Sigmoid colon (tissue), 4 donors: ENCODE measurements at regions not wholly inside any gene's neighbourhood (a gene's known extent, or its start where the extent isn't known, plus 50 kb on each side); places are given as distances from the start of the nearest gene placed in this dataset.

Experiments used
- EP300 ChIP-seq, 4 donors: sonication (generic); formaldehyde crosslinking; IDR thresholded peaks; one replicate each; pipeline ENCODE4 v1.6.1; 2017; ENCODE audit warnings: antibody characterized with exemption in 4 of 4
- POLR2A ChIP-seq, 2 donors: fragments of 450-650 bp; IDR thresholded peaks; one replicate each; pipeline ENCODE4 v1.6.1; 2016; ENCODE audit warnings: antibody characterized with exemption in 2 of 2, mild to moderate bottlenecking in 2 of 2, moderate library complexity in 2 of 2
- TF ChIP-seq, protein P1 (sequence below), 4 experiments: fragments of 450-650 bp in 3 of 4; fragments of 200-600 bp in 1 of 4; IDR thresholded peaks; one replicate each; pipeline ENCODE4 v1.5.1; 2016 to 2019; ENCODE audit warnings: antibody characterized with exemption in 4 of 4, mild to moderate bottlenecking in 3 of 4, moderate library complexity in 2 of 4

DNA sequence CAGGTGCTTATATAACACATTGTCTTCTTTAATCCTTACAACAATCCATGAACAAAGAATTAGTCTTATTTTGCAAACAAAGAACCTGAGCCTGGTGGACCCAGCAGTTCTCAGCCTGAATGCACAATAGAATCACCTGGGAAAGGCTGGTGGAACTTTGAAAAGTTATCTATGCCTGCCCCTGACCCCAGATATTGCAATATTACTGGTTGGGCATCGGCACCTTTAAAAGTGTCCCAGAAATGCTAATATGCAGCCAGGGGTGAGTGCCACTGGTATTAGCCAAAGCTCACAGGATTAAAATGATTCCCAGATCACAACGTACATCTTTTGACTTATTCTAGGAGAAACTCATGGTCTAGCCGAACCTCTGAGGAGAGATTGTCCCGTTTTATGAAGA is 268.8 kb downstream of the KLF5 start:
- TF ChIP-seq, protein P1, sequence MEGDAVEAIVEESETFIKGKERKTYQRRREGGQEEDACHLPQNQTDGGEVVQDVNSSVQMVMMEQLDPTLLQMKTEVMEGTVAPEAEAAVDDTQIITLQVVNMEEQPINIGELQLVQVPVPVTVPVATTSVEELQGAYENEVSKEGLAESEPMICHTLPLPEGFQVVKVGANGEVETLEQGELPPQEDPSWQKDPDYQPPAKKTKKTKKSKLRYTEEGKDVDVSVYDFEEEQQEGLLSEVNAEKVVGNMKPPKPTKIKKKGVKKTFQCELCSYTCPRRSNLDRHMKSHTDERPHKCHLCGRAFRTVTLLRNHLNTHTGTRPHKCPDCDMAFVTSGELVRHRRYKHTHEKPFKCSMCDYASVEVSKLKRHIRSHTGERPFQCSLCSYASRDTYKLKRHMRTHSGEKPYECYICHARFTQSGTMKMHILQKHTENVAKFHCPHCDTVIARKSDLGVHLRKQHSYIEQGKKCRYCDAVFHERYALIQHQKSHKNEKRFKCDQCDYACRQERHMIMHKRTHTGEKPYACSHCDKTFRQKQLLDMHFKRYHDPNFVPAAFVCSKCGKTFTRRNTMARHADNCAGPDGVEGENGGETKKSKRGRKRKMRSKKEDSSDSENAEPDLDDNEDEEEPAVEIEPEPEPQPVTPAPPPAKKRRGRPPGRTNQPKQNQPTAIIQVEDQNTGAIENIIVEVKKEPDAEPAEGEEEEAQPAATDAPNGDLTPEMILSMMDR (IDR thresholded peaks at IDR 0.05), result no peak
- no peak for TF ChIP-seq EP300 (IDR thresholded peaks at IDR 0.05)
- TF ChIP-seq POLR2A (IDR thresholded peaks at IDR 0.05), result no peak
